HG02870 (cell line): ENCODE measurements at regions not wholly inside any gene's neighbourhood (a gene's known extent, or its start where the extent isn't known, plus 50 kb on each side); places are given as distances from the start of the nearest gene placed in this dataset.

Experiments
- ATAC-seq: cut with Tn5 transposase; IDR thresholded peaks from one replicate; pipeline ENCODE4 v1.9.1; 2021; ENCODE audit warnings: mild to moderate bottlenecking, moderate library complexity; ENCODE audit not compliant: unreplicated experiment

- ATAC-seq: no peak
Measured at GRCh38 chr14:87139299-87139698, 853.7 kb downstream of the GALC start.

- ATAC-seq: no peak
Measured at GRCh38 chr14:87133073-87133801, 859.7 kb downstream of the GALC start.

- no peak for ATAC-seq
Measured at GRCh38 chr14:87131879-87132278, 861.1 kb downstream of the GALC start.

GRCh38 chr14:87122166-87122565 is 870.8 kb downstream of the GALC start:
- no peak for ATAC-seq

GRCh38 chr14:87121716-87122115 is 871.3 kb downstream of the GALC start:
- ATAC-seq: no peak

- no peak for ATAC-seq
Measured at GRCh38 chr14:87115234-87115633, 877.7 kb downstream of the GALC start.

- no peak for ATAC-seq
Measured at GRCh38 chr14:87113286-87113685, 879.7 kb downstream of the GALC start.

GRCh38 chr14:87111741-87112140 is 881.2 kb downstream of the GALC start:
- no peak for ATAC-seq

- no peak for ATAC-seq
Measured at GRCh38 chr14:87111126-87111525, 881.9 kb downstream of the GALC start.

- ATAC-seq: no peak
Measured at GRCh38 chr14:87109271-87109670, 883.7 kb downstream of the GALC start.

GRCh38 chr14:87108726-87109125 is 884.3 kb downstream of the GALC start:
- no peak for ATAC-seq

- ATAC-seq: no peak
Measured at GRCh38 chr14:87102811-87103378, 890.1 kb downstream of the GALC start.

GRCh38 chr14:87097015-87097414 is 896.0 kb downstream of the GALC start:
- no peak for ATAC-seq

- ATAC-seq: no peak
Measured at GRCh38 chr14:87094913-87095312, 898.1 kb downstream of the GALC start.

GRCh38 chr14:87088588-87088987 is 904.4 kb downstream of the GALC start:
- no peak for ATAC-seq

- ATAC-seq: no peak
Measured at GRCh38 chr14:87087881-87088280, 905.1 kb downstream of the GALC start.

- no peak for ATAC-seq
Measured at GRCh38 chr14:87084908-87085307, 908.1 kb downstream of the GALC start.

- ATAC-seq: no peak
Measured at GRCh38 chr14:87082917-87083316, 910.1 kb downstream of the GALC start.

- ATAC-seq: no peak
Measured at GRCh38 chr14:87081004-87081403, 912.0 kb downstream of the GALC start.

GRCh38 chr14:87080146-87080545 is 912.8 kb downstream of the GALC start:
- ATAC-seq: no peak

- no peak for ATAC-seq
Measured at GRCh38 chr14:87079416-87079815, 913.6 kb downstream of the GALC start.

- ATAC-seq: no peak
Measured at GRCh38 chr14:87076922-87077321, 916.1 kb downstream of the GALC start.

- ATAC-seq: no peak
Measured at GRCh38 chr14:87076146-87076545, 916.8 kb downstream of the GALC start.
